HG03432 (cell line): ENCODE measurements at regions not wholly inside any gene's neighbourhood (a gene's known extent, or its start where the extent isn't known, plus 50 kb on each side); places are given as distances from the start of the nearest gene placed in this dataset.
"Not testable (repeated sequence)": the region's sequence is repeated elsewhere in the genome, so short reads cannot be mapped to it uniquely, and the experiment has no call there.

Experiments used
- ATAC-seq: cut with Tn5 transposase; IDR thresholded peaks from one replicate; pipeline ENCODE4 v1.9.1; 2021; ENCODE audit warnings: mild to moderate bottlenecking, moderate library complexity; ENCODE audit not compliant: unreplicated experiment

GRCh38 chr12:89289720-89290119, 62.6 kb downstream of the DUSP6 start:
- ATAC-seq: no peak

- ATAC-seq: no peak
Measured at GRCh38 chr12:89288959-89289358, 63.3 kb downstream of the DUSP6 start.

GRCh38 chr12:89286501-89286900, 65.8 kb downstream of the DUSP6 start:
- no peak for ATAC-seq

GRCh38 chr12:89281539-89281867, 70.8 kb downstream of the DUSP6 start:
- no peak for ATAC-seq

GRCh38 chr12:89280833-89281538, 71.3 kb downstream of the DUSP6 start:
- ATAC-seq: peak; percentile 43

- ATAC-seq: no peak
Measured at GRCh38 chr12:89279499-89279898, 72.8 kb downstream of the DUSP6 start.

- no peak for ATAC-seq
Measured at GRCh38 chr12:89278862-89279261, 73.4 kb downstream of the DUSP6 start.

GRCh38 chr12:89278169-89278568, 74.1 kb downstream of the DUSP6 start:
- no peak for ATAC-seq

GRCh38 chr12:89276860-89277259, 75.4 kb downstream of the DUSP6 start:
- ATAC-seq: no peak

GRCh38 chr12:89273525-89273924, 78.8 kb downstream of the DUSP6 start:
- ATAC-seq: no peak

- no peak for ATAC-seq
Measured at GRCh38 chr12:89270548-89270947, 81.8 kb downstream of the DUSP6 start.

GRCh38 chr12:89269174-89269573, 83.1 kb downstream of the DUSP6 start:
- no peak for ATAC-seq

- no peak for ATAC-seq
Measured at GRCh38 chr12:89267404-89267803, 84.9 kb downstream of the DUSP6 start.

- ATAC-seq: not testable (repeated sequence)
Measured at GRCh38 chr12:89266574-89267188, 85.6 kb downstream of the DUSP6 start.

- no peak for ATAC-seq
Measured at GRCh38 chr12:89264837-89265236, 87.5 kb downstream of the DUSP6 start.

- no peak for ATAC-seq
Measured at GRCh38 chr12:89263900-89264299, 88.4 kb downstream of the DUSP6 start.

- ATAC-seq: no peak
Measured at GRCh38 chr12:89262855-89263552, 89.3 kb downstream of the DUSP6 start.

- ATAC-seq: no peak
Measured at GRCh38 chr12:89261982-89262381, 90.3 kb downstream of the DUSP6 start.

GRCh38 chr12:89260841-89261637, 91.3 kb downstream of the DUSP6 start:
- ATAC-seq: no peak

GRCh38 chr12:89259821-89260220, 92.5 kb downstream of the DUSP6 start:
- ATAC-seq: no peak

- ATAC-seq: no peak
Measured at GRCh38 chr12:89258240-89258969, 93.9 kb downstream of the DUSP6 start.
